GM12872 (cell line): ENCODE measurements at regions not wholly inside any gene's neighbourhood (a gene's known extent, or its start where the extent isn't known, plus 50 kb on each side); places are given as distances from the start of the nearest gene placed in this dataset.

ENCODE experiments used
- CTCF ChIP-seq: IDR thresholded peaks from 3 replicates; pipeline ENCODE4 v1.5.1; 2011; ENCODE audit warnings: low read depth, mild to moderate bottlenecking, low read length, moderate library complexity; ENCODE audit not compliant: insufficient read depth

GRCh38 chr7:51980812-51981211, 664.2 kb upstream of the COBL start:
- no peak for TF ChIP-seq CTCF

- no peak for TF ChIP-seq CTCF
Measured at GRCh38 chr7:51980313-51980712, 663.7 kb upstream of the COBL start.

- TF ChIP-seq CTCF = no peak
Measured at GRCh38 chr7:51977913-51978312, 661.3 kb upstream of the COBL start.

GRCh38 chr7:51973939-51974338, 657.3 kb upstream of the COBL start:
- no peak for TF ChIP-seq CTCF

- TF ChIP-seq CTCF = no peak
Measured at GRCh38 chr7:51973071-51973470, 656.5 kb upstream of the COBL start.

GRCh38 chr7:51970961-51971665, 654.5 kb upstream of the COBL start:
- TF ChIP-seq CTCF = no peak

GRCh38 chr7:51968461-51968860, 651.9 kb upstream of the COBL start:
- no peak for TF ChIP-seq CTCF
